Activated CD4-positive, alpha-beta T cell treated with anti-CD3 and anti-CD28 coated beads, Interleukin-2, amount 50 U/mL, for 16 hours (primary cell): ENCODE measurements at regions not wholly inside any gene's neighbourhood (a gene's known extent, or its start where the extent isn't known, plus 50 kb on each side); places are given as distances from the start of the nearest gene placed in this dataset.
"Not testable (repeated sequence)": the region's sequence is repeated elsewhere in the genome, so short reads cannot be mapped to it uniquely, and the experiment has no call there.

ENCODE experiments used
- DNase-seq: peaks from one replicate; pipeline ENCODE4 v3.0.0-alpha.2; 2020

GRCh38 chr5:4581289-4581688, 558.8 kb upstream of the ADAMTS16 start:
- no peak for DNase-seq

GRCh38 chr5:4584982-4585381, 555.1 kb upstream of the ADAMTS16 start:
- DNase-seq, result no peak

- DNase-seq, result no peak
These were observed 526.7 kb upstream of the ADAMTS16 start for GRCh38 chr5:4613440-4613839.

- no peak for DNase-seq
These were observed 526.0 kb upstream of the ADAMTS16 start for GRCh38 chr5:4614088-4614487.

GRCh38 chr5:4615369-4615768, 524.8 kb upstream of the ADAMTS16 start:
- DNase-seq, result not testable (repeated sequence)

GRCh38 chr5:4625206-4625896, 514.8 kb upstream of the ADAMTS16 start:
- no peak for DNase-seq

GRCh38 chr5:4627131-4627530, 513.0 kb upstream of the ADAMTS16 start:
- DNase-seq, result no peak

- DNase-seq, result no peak
These were observed 512.2 kb upstream of the ADAMTS16 start for GRCh38 chr5:4627929-4628328.

GRCh38 chr5:4628645-4629385, 511.3 kb upstream of the ADAMTS16 start:
- no peak for DNase-seq

- no peak for DNase-seq
These were observed 510.1 kb upstream of the ADAMTS16 start for GRCh38 chr5:4630031-4630430.

GRCh38 chr5:4634342-4634741, 505.8 kb upstream of the ADAMTS16 start:
- DNase-seq, result no peak

- no peak for DNase-seq
These were observed 503.8 kb upstream of the ADAMTS16 start for GRCh38 chr5:4636378-4636777.

- DNase-seq, result no peak
These were observed 500.2 kb upstream of the ADAMTS16 start for GRCh38 chr5:4639946-4640345.

GRCh38 chr5:4640795-4641194, 499.3 kb upstream of the ADAMTS16 start:
- DNase-seq, result no peak

GRCh38 chr5:4642525-4642924, 497.6 kb upstream of the ADAMTS16 start:
- no peak for DNase-seq

GRCh38 chr5:4643190-4643589, 496.9 kb upstream of the ADAMTS16 start:
- no peak for DNase-seq

GRCh38 chr5:4643960-4644359, 496.2 kb upstream of the ADAMTS16 start:
- DNase-seq, result no peak

- no peak for DNase-seq
These were observed 493.3 kb upstream of the ADAMTS16 start for GRCh38 chr5:4646715-4647375.

GRCh38 chr5:4647955-4648354, 492.2 kb upstream of the ADAMTS16 start:
- DNase-seq, result no peak

- DNase-seq, result no peak
These were observed 488.1 kb upstream of the ADAMTS16 start for GRCh38 chr5:4651806-4652565.

- no peak for DNase-seq
These were observed 486.7 kb upstream of the ADAMTS16 start for GRCh38 chr5:4653475-4653874.

- DNase-seq, result no peak
These were observed 480.3 kb upstream of the ADAMTS16 start for GRCh38 chr5:4659851-4660250.

GRCh38 chr5:4661326-4661725, 478.8 kb upstream of the ADAMTS16 start:
- no peak for DNase-seq
